ENCODE measurements at regions not wholly inside any gene's neighbourhood (a gene's known extent, or its start where the extent isn't known, plus 50 kb on each side); places are given as distances from the start of the nearest gene placed in this dataset.

DNA sequence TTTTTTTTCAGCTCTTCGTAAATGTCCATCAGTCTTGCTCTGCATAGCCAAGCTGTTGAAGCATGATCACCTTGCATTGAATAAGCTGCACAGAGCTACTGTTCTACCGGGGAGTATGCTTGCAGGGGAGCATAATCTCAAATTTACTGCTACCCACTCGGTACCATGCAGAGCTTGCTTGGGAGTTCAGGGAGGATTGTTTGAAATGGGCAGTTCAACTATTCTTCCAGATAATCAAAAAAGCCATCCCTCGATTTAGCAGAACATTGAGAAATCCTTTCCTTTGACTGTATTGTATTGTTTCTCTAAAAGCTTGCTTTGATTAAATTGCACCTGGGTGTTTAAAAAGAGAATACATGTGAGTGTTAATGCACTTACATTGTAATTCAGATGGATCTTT, 332.6 kb downstream of the UTRN start:
- intact Hi-C loops (cut with DNase I): no loop called here
- Histone ChIP-seq H3K4me3 (no peak overlapping the region), H3K27ac (no peak overlapping the region), H3K9me3 (no peaks in the 10 kb centered on the region), H3K36me3 (replicated peaks in 1 of 2; ENCODE audit: insufficient read depth in 1 of 2, low read depth in 2 of 2) (no peaks in the 10 kb centered on the region), H3K4me1 (no peaks in the 10 kb centered on the region), H3K27me3 (no peaks in the 10 kb centered on the region)
- DNase-seq (no peak), ATAC-seq (no peak)
- no peak for TF ChIP-seq POLR2A (IDR thresholded peaks at IDR 0.05)
- TF ChIP-seq, protein P1, sequence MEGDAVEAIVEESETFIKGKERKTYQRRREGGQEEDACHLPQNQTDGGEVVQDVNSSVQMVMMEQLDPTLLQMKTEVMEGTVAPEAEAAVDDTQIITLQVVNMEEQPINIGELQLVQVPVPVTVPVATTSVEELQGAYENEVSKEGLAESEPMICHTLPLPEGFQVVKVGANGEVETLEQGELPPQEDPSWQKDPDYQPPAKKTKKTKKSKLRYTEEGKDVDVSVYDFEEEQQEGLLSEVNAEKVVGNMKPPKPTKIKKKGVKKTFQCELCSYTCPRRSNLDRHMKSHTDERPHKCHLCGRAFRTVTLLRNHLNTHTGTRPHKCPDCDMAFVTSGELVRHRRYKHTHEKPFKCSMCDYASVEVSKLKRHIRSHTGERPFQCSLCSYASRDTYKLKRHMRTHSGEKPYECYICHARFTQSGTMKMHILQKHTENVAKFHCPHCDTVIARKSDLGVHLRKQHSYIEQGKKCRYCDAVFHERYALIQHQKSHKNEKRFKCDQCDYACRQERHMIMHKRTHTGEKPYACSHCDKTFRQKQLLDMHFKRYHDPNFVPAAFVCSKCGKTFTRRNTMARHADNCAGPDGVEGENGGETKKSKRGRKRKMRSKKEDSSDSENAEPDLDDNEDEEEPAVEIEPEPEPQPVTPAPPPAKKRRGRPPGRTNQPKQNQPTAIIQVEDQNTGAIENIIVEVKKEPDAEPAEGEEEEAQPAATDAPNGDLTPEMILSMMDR (IDR thresholded peaks at IDR 0.05): no peak
- WGBS, 2 donors: 90 to 92% methylated on average over 4 of the region's 4 CpGs

GRCh38 chr6:144619966-144620365, 334.8 kb downstream of the UTRN start:
- no peaks in the 10 kb centered on the region for H3K4me1 ChIP-seq
- no peak overlapping the region for H3K27ac ChIP-seq
- H3K27me3 ChIP-seq: no peaks in the 10 kb centered on the region
- no peak overlapping the region for H3K4me3 ChIP-seq
- no peak for TF ChIP-seq POLR2A (IDR thresholded peaks at IDR 0.05)
- TF ChIP-seq, protein P1 (IDR thresholded peaks at IDR 0.05): no peak
- H3K36me3 ChIP-seq (replicated peaks in 1 of 2; ENCODE audit: insufficient read depth in 1 of 2, low read depth in 2 of 2): no peaks in the 10 kb centered on the region
- no peaks in the 10 kb centered on the region for H3K9me3 ChIP-seq
- intact Hi-C loops (cut with DNase I): no loop called here
- no peak for DNase-seq
- WGBS, 2 donors: 95 to 97% methylated on average over 2 of the region's 2 CpGs
- ATAC-seq: no peak

GRCh38 chr6:144621332-144621731, 336.2 kb downstream of the UTRN start:
- H3K27me3 ChIP-seq: no peaks in the 10 kb centered on the region
- H3K4me3 ChIP-seq: no peak overlapping the region
- intact Hi-C loops (cut with DNase I): no loop called here
- TF ChIP-seq POLR2A (IDR thresholded peaks at IDR 0.05): no peak
- TF ChIP-seq, protein P1 (IDR thresholded peaks at IDR 0.05): no peak
- WGBS, 2 donors: 87 to 95% methylated on average over 4 of the region's 4 CpGs
- DNase-seq: no peak
- no peaks in the 10 kb centered on the region for H3K36me3 ChIP-seq (replicated peaks in 1 of 2; ENCODE audit: insufficient read depth in 1 of 2, low read depth in 2 of 2)
- no peaks in the 10 kb centered on the region for H3K9me3 ChIP-seq
- H3K27ac ChIP-seq: no peak overlapping the region
- no peaks in the 10 kb centered on the region for H3K4me1 ChIP-seq
- ATAC-seq: no peak

DNA sequence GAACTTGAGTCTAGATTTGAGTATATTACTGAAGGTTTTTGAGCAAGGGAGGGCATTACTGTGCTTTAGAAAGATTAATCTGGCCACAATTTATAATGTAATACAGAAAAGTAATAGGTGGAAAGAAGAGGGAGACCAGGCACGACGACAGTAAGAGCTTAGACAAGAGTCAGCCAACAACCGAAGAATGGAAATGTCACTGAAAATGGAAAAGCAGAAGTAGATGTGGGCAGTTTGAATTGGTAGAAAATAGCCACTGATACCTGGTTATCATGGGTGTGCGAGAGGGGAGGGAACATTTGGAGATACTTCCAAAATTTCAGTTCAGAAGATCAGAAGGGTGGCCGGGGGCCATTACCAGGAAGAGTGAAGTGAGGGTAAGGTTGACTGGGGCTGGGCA, 339.1 kb downstream of the UTRN start:
- DNase-seq (no peak), ATAC-seq (no peak)
- WGBS, 2 donors: 85 to 90% methylated on average over 5 of the region's 5 CpGs
- Histone ChIP-seq H3K4me1 (no peaks in the 10 kb centered on the region), H3K27me3 (no peaks in the 10 kb centered on the region), H3K9me3 (no peaks in the 10 kb centered on the region), H3K4me3 (no peak overlapping the region), H3K36me3 (replicated peaks in 1 of 2; ENCODE audit: insufficient read depth in 1 of 2, low read depth in 2 of 2) (no peaks in the 10 kb centered on the region), H3K27ac (no peak overlapping the region)
- no peak for TF ChIP-seq POLR2A (IDR thresholded peaks at IDR 0.05)
- TF ChIP-seq, protein P1 (IDR thresholded peaks at IDR 0.05): no peak
- intact Hi-C loops (cut with DNase I): no loop called here

DNA sequence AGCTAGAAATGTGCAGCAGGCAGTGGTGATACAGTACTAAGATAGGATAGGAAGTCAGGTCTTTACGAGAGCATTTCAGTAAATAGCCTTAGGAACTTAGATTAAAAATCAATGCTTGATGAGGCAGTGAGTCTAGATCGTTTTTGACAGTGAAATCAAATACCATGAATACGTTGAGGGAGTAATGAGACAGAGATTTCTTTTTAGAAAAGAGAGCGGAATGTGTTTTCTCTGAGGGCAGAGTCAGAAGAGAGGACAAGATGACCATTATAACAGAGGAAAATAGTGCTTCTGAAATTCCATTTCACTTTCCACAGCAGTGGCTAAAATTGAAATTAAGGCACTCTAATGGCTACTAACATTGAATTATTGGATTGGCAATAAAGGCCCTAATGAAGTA, 339.6 kb downstream of the UTRN start:
- no peak for ATAC-seq
- no peaks in the 10 kb centered on the region for H3K9me3 ChIP-seq
- TF ChIP-seq POLR2A (IDR thresholded peaks at IDR 0.05): no peak
- intact Hi-C loops (cut with DNase I): no loop called here
- WGBS, 2 donors: 69 to 75% methylated on average over 4 of the region's 4 CpGs
- H3K4me1 ChIP-seq: no peaks in the 10 kb centered on the region
- H3K36me3 ChIP-seq (replicated peaks in 1 of 2; ENCODE audit: insufficient read depth in 1 of 2, low read depth in 2 of 2): no peaks in the 10 kb centered on the region
- no peak for DNase-seq
- H3K27ac ChIP-seq: no peak overlapping the region
- no peak overlapping the region for H3K4me3 ChIP-seq
- no peaks in the 10 kb centered on the region for H3K27me3 ChIP-seq
